ENCODE measurements at regions not wholly inside any gene's neighbourhood (a gene's known extent, or its start where the extent isn't known, plus 50 kb on each side); places are given as distances from the start of the nearest gene placed in this dataset.

- ChIA-PET CTCF (interaction anchor here (0.7 to 7.3 kb wide), 8 partner anchors 10 to 276 kb away, joined by 3 to 54 read pairs (median 4); no protein-coding TSS in a partner anchor), POLR2A (no interaction called here)
Measured at GRCh38 chr10:101293007-101293723, 60.8 kb upstream of the BTRC start.

GRCh38 chr10:101294109-101294508 lies 59.9 kb upstream of the BTRC start:
- POLR2A ChIA-PET: no interaction called here

GRCh38 chr10:101295261-101295660 lies 58.7 kb upstream of the BTRC start:
- POLR2A ChIA-PET: no interaction called here

More at GRCh38 chr10:101294109-101294508, 59.9 kb upstream of the BTRC start:
- CTCF ChIA-PET: interaction anchor here (0.6 to 7.3 kb wide), 4 partner anchors 33 to 264 kb away, joined by 3 to 54 read pairs (median 5); no protein-coding TSS in a partner anchor

GRCh38 chr10:101297901-101298486 lies 56.0 kb upstream of the BTRC start:
- ChIA-PET CTCF (interaction anchor here (0.6 to 1.3 kb wide), 4 partner anchors 79 to 167 kb away, joined by 3 read pairs; no protein-coding TSS in a partner anchor), POLR2A (no interaction called here)

More at GRCh38 chr10:101295261-101295660, 58.7 kb upstream of the BTRC start:
- CTCF ChIA-PET: no interaction called here

- POLR2A ChIA-PET: no interaction called here
- CTCF ChIA-PET: no interaction called here
Measured at GRCh38 chr10:101299211-101299610, 54.8 kb upstream of the BTRC start.

- ChIA-PET POLR2A (no interaction called here), CTCF (interaction anchor here (0.6 to 3.1 kb wide), 6 partner anchors 27 to 270 kb away, joined by 3 to 21 read pairs (median 6); no protein-coding TSS in a partner anchor)
Measured at GRCh38 chr10:101301111-101301731, 52.7 kb upstream of the BTRC start.

- ChIA-PET POLR2A (no interaction called here), CTCF (interaction anchor here (1.2 to 3.1 kb wide), 5 partner anchors 11 to 164 kb away, joined by 3 to 21 read pairs (median 7); no protein-coding TSS in a partner anchor)
Measured at GRCh38 chr10:101303087-101303703, 50.8 kb upstream of the BTRC start.
